ENCODE measurements at regions not wholly inside any gene's neighbourhood (a gene's known extent, or its start where the extent isn't known, plus 50 kb on each side); places are given as distances from the start of the nearest gene placed in this dataset.

DNA sequence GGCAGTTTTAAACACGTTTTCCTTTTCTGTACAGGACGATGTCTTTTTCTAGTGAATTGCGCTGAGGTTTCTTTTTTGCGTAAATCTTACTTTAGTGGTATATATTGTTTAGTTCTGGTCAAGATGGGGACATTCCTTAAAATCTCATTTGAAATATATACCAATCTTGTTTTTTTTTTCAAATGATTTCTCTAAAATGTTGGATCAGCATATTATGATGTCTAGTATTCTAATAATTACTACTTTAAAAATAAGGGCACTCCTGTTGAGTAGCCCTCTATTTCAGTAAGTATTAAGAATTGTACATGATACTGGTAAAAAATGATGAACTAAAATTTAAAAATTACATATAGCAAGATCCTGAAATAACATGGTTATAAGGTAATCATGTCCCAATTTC lies 224.1 kb upstream of the ARHGAP24 start:
- TF ChIP-seq CTCF (IDR thresholded peaks at IDR 0.05): no peak
- Histone ChIP-seq H3K4me3 (no peak overlapping the region), H3K4me1 (no peaks in the 10 kb centered on the region), H3K27ac (no peak overlapping the region), H3K27me3 (no peaks in the 10 kb centered on the region), H3K9me3 (no peaks in the 10 kb centered on the region), H3K36me3 (no peaks in the 10 kb centered on the region)
- intact Hi-C loops (cut with DNase I): no loop called here
- DNase-seq: no peak
- ATAC-seq: no peak

DNA sequence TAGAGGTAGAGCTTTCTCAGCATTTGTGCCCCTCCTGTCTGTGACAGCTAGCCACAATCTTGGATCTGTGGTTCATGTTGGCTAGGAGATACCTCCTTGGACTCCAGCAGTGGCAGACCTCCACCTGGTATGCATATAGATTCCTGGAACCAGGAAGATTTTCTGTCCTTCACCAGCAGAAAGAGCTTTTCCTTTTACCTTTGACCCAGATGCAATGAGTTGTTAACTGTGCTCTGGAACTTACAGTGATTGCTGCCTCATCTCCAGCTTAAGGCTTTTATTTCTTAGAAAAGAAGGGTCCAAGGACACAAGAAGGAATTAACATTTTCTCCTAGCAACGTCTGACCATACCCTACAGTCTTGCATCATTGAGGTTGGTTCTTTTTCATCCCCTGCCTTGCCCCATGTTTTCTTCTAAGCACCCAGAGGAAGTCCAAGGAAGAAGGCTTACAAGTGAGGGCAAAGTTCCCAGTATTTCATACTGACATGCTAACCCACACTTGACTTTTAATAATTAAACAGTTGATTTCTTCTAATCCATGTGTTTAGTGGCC lies 217.1 kb upstream of the ARHGAP24 start:
- no peak overlapping the region for H3K4me3 ChIP-seq
- no peaks in the 10 kb centered on the region for H3K27me3 ChIP-seq
- DNase-seq: no peak
- no peak for TF ChIP-seq CTCF (IDR thresholded peaks at IDR 0.05)
- H3K36me3 ChIP-seq: no peaks in the 10 kb centered on the region
- no peak overlapping the region for H3K27ac ChIP-seq
- intact Hi-C loops (cut with DNase I): no loop called here
- no peak for ATAC-seq
- H3K9me3 ChIP-seq: no peaks in the 10 kb centered on the region
- no peaks in the 10 kb centered on the region for H3K4me1 ChIP-seq

GRCh38 chr4:85260064-85260463 lies 214.9 kb upstream of the ARHGAP24 start:
- no peak for DNase-seq
- no peak for ATAC-seq
- intact Hi-C loops (cut with DNase I): no loop called here
- no peaks in the 10 kb centered on the region for H3K27me3 ChIP-seq
- H3K4me1 ChIP-seq: no peaks in the 10 kb centered on the region
- no peak overlapping the region for H3K27ac ChIP-seq
- H3K9me3 ChIP-seq: no peaks in the 10 kb centered on the region
- H3K36me3 ChIP-seq: no peaks in the 10 kb centered on the region
- no peak overlapping the region for H3K4me3 ChIP-seq
- TF ChIP-seq CTCF (IDR thresholded peaks at IDR 0.05): no peak

GRCh38 chr4:85265234-85265633 lies 209.7 kb upstream of the ARHGAP24 start:
- Histone ChIP-seq H3K9me3 (no peaks in the 10 kb centered on the region), H3K27me3 (no peaks in the 10 kb centered on the region), H3K4me1 (no peaks in the 10 kb centered on the region), H3K36me3 (no peaks in the 10 kb centered on the region), H3K4me3 (no peak overlapping the region), H3K27ac (no peak overlapping the region)
- intact Hi-C loops (cut with DNase I): no loop called here
- DNase-seq (no peak), ATAC-seq (no peak)
- no peak for TF ChIP-seq CTCF (IDR thresholded peaks at IDR 0.05)

DNA sequence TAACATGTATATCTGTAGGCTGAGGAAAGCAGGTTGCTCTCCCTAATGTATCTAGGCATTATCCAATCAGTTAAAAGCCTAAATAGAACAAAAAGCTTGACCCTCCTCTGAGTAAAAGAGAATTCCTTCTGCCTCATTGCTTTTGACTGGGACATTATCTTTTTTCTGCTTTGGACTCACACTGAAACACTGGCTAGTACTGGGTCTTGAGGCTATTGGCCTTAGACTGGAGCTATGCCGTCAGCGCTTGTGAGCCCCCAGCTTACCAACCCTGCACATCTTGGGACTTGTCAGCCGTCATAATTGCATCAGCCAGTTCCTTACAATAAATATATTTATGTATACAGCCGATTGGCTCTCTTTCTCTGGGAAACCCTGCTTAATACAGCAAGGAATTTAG lies 206.8 kb upstream of the ARHGAP24 start:
- H3K27ac ChIP-seq: no peak overlapping the region
- H3K9me3 ChIP-seq: no peaks in the 10 kb centered on the region
- no peaks in the 10 kb centered on the region for H3K4me1 ChIP-seq
- intact Hi-C loops (cut with DNase I): no loop called here
- DNase-seq: no peak
- H3K27me3 ChIP-seq: no peaks in the 10 kb centered on the region
- H3K4me3 ChIP-seq: no peak overlapping the region
- no peaks in the 10 kb centered on the region for H3K36me3 ChIP-seq
- TF ChIP-seq CTCF (IDR thresholded peaks at IDR 0.05): no peak
- no peak for ATAC-seq

DNA sequence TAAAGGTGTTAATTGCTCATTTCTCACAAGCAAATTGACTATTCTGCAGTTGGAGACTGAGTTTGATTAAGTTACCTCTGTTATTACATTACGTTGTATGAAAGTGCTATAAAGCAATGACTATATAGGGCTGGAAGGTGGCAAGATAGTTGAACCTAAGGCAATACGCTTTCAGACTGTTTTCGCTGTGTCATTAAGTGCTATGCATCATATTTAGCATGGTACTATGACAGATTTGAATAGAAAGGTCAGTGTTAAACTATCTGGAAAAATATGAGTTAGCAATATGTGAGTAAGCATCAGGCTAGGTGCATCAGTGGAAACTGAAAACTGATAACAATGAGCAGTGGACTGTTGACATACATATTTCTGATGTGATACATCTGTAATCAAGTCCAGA lies 206.0 kb upstream of the ARHGAP24 start:
- Histone ChIP-seq H3K4me3 (no peak overlapping the region), H3K27me3 (no peaks in the 10 kb centered on the region), H3K9me3 (no peaks in the 10 kb centered on the region), H3K4me1 (no peaks in the 10 kb centered on the region), H3K27ac (no peak overlapping the region), H3K36me3 (no peaks in the 10 kb centered on the region)
- no peak for ATAC-seq
- intact Hi-C loops (cut with DNase I): no loop called here
- no peak for TF ChIP-seq CTCF (IDR thresholded peaks at IDR 0.05)
- no peak for DNase-seq

Measured in upper lobe of right lung (tissue), 1 donor.